PFSK-1 (cell line): ENCODE measurements at regions not wholly inside any gene's neighbourhood (a gene's known extent, or its start where the extent isn't known, plus 50 kb on each side); places are given as distances from the start of the nearest gene placed in this dataset.

ENCODE experiments used
- POLR2AphosphoS5 ChIP-seq: IDR thresholded peaks from 2 replicates; pipeline ENCODE4 v1.6.1; 2012; ENCODE audit warnings: low read depth, mild to moderate bottlenecking, control low read depth, low read length, moderate library complexity
- SIN3A ChIP-seq: IDR thresholded peaks from 2 replicates; pipeline ENCODE4 v1.6.1; 2012; ENCODE audit warnings: mild to moderate bottlenecking, low read length, moderate library complexity, borderline replicate concordance; ENCODE audit not compliant: insufficient read depth
- TF ChIP-seq, protein P1 (sequence below), 2 experiments: IDR thresholded peaks; 2 replicates each; pipeline versions ENCODE4 v1.6.1 to v1.8.0; 2011 to 2012; ENCODE audit warnings: low read depth in 2 of 2, low read length in 2 of 2, control low read depth in 1 of 2, inconsistent platforms in 1 of 2, mild to moderate bottlenecking in 1 of 2, moderate library complexity in 1 of 2; ENCODE audit not compliant: insufficient read depth in 1 of 2

DNA sequence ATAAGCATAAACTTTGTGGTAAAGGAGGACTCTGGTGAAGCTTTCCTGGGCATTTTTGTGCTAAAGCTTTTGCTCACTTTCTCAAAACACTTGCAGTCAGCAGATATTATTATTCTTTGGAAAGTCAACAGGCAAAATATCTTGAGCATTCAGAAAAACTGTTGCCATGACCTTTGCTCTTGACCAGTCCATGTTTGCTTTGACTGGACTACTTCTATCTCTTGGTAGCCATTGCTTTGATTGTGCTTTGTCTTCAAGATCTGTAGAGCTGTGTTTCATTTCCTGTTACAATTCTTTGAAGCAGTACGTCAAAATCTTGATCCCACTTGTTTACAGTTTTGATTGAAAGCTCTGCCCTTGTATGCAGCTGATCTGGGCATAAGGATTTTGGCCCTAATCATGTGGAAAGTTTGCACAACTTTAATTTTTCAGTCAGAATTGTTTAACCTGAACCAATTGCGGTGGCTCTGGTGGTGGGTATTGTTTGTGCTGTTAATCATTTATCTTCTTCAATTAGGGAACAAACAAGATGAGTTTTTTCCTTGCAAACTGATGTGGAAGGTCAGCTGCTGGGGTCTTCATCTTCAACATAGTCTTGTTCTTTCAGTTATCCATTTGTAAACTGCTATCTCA is 121.5 kb upstream of the NUDT6 start:
- TF ChIP-seq, protein P1, sequence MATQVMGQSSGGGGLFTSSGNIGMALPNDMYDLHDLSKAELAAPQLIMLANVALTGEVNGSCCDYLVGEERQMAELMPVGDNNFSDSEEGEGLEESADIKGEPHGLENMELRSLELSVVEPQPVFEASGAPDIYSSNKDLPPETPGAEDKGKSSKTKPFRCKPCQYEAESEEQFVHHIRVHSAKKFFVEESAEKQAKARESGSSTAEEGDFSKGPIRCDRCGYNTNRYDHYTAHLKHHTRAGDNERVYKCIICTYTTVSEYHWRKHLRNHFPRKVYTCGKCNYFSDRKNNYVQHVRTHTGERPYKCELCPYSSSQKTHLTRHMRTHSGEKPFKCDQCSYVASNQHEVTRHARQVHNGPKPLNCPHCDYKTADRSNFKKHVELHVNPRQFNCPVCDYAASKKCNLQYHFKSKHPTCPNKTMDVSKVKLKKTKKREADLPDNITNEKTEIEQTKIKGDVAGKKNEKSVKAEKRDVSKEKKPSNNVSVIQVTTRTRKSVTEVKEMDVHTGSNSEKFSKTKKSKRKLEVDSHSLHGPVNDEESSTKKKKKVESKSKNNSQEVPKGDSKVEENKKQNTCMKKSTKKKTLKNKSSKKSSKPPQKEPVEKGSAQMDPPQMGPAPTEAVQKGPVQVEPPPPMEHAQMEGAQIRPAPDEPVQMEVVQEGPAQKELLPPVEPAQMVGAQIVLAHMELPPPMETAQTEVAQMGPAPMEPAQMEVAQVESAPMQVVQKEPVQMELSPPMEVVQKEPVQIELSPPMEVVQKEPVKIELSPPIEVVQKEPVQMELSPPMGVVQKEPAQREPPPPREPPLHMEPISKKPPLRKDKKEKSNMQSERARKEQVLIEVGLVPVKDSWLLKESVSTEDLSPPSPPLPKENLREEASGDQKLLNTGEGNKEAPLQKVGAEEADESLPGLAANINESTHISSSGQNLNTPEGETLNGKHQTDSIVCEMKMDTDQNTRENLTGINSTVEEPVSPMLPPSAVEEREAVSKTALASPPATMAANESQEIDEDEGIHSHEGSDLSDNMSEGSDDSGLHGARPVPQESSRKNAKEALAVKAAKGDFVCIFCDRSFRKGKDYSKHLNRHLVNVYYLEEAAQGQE (IDR thresholded peaks at IDR 0.05; ENCODE audit: insufficient read depth in 1 of 2, low read depth in 2 of 2, low read length in 2 of 2), result no peak
- TF ChIP-seq POLR2AphosphoS5 (no peak), SIN3A (no peak)
